OCI-M1 (cell line): ENCODE measurements at regions not wholly inside any gene's neighbourhood (a gene's known extent, or its start where the extent isn't known, plus 50 kb on each side); places are given as distances from the start of the nearest gene placed in this dataset.
"Not testable (repeated sequence)": the region's sequence is repeated elsewhere in the genome, so short reads cannot be mapped to it uniquely, and the experiment has no call there.

Experiments used
- DNase-seq: peaks from one replicate; lab custom pipeline; 2025; lab: John Stamatoyannopoulos, UW

DNA sequence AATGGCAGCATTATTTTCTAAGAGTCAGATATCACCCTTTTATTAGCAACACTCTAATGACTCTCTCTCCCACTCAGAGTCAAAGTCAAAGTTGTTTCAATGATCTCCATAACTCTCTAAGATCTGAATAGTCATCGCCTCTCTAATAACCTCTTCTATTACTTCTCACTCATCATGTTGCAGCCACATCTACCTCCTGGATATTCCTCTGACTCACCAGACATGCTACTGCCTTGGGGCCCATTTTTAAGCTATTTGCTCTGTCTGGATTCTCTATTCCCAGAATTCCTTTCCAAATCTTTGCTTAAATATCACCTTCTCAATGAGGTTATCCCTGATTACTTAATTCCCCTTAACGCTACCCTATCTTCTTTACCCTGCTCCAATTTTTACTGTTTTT is 391.8 kb upstream of the MAGEB16 start:
- no peak for DNase-seq

DNA sequence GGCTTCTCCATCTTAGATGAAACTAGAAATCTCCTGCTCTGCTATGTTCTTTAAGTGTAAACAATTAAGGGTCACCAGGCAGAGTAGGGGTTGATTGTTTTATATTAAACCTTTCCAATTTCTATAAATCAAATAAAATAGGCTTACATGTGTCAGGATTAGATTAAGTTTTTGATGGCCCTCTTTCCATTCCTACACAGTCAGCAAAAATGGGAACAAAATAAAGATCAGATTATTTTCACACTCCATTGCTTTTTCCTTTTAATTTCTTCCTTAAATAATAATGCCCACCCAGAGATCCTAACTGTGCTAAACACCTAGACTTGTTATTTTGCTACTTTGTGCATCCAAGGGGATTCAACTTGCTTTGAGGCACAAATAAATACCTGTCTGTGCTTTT is 381.4 kb upstream of the MAGEB16 start:
- no peak for DNase-seq

DNA sequence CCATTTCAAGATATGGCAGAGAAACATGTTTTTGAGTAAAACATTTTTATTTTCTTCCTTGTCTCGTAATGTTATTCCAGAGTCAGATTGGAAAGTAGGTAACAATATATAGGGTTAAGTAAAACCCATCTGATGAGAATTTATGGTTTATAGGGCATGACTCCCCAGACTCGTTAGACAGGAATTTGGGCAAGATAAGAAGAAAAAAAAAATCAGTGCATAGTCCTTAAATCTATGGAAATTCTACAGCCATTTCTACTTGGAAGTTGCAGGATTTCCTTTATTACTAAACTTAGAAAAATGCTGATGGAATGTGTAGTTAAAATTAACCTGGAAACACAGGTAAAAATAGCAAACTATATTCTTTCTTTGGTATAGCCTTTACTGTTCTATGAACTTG is 366.1 kb upstream of the MAGEB16 start:
- DNase-seq, result no peak

DNA sequence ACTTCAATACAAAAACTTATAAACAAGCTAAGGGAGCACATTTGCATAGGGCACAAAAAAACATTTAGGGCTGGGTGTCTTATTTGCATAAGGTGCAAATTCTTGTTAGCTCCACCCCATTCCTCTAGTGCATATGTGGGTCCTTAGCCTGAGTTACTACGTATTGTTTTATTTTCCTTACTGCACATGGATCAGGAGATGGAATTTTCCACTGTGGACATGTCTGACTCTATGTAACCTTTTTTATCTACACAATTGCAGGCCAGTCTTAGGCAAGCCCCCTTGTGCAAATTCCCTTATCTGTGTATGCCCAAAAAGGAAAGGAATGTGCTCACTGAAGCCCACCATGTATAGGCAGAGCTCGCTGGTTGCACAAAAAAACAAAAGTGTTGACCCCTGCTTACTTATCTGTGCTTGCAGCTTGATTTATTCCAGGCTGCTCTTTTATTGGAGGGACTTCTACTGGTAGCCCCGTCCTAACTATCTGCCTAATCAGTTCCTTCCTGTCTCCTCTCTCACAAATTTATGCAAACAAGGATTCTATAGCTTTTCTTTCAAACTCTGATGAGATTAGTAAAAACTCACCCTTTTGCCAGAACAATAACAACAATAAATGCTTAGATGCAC is 359.0 kb upstream of the MAGEB16 start:
- DNase-seq, result no peak

DNA sequence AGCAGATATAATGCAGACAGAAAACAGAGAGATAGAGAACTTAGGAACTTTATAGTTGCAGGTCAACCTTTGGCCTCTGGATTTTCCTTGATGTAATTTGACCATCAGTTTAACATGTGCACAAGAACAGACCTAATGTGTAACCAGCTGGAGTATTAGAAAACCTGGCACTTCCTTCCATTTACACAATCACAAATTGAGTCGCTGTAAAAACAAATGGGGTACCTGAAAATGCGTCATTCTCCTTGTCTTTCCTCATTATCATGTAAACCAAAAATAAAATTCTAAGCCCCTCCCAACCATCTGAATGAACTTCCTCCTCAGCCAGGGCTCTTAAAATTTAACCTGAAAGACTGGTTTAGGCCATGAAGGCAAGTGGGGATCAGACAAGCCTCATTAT is 358.4 kb upstream of the MAGEB16 start:
- no peak for DNase-seq

DNA sequence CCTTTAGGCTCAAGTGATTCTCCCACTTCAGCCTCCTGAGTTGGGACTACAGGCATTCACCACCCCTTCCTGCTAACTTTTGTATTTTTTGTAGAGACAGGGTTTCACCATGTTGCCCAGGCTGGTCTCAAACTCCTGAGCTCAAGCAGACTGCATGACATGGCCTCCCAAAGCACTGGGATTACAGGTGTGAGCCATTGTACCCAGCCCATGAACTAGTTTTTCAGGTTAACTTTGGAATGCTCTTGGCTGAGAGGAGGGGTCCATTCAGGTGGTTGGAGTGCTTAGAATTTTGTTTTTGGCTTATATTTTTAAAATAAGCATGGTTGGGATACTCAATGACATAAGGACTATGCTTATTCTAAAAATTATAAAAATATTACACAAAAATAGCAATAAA is 355.7 kb upstream of the MAGEB16 start:
- DNase-seq, result no peak

DNA sequence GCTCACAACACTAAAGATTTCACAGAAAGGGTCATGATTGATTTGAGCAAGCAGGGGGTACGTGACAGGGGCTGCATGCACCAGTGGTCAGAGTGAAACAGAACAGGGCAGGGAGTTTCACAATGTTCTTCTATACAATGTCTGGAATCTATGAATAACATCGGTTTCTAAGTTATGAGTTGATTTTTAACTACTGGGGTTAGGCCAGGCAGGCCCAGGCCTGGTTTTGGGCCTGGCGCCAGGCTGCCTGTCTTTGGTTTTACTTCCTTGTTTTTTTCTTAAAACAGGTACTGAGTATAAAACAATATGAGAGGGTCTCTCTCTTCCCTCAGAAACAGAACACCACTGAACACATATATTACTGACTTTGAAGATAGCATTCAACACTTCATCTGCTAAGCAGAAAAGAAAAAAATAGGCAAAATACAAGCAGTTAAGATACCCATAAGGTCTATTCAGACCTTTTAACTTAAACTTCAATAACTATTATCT is 355.0 kb upstream of the MAGEB16 start:
- not testable (repeated sequence) for DNase-seq

DNA sequence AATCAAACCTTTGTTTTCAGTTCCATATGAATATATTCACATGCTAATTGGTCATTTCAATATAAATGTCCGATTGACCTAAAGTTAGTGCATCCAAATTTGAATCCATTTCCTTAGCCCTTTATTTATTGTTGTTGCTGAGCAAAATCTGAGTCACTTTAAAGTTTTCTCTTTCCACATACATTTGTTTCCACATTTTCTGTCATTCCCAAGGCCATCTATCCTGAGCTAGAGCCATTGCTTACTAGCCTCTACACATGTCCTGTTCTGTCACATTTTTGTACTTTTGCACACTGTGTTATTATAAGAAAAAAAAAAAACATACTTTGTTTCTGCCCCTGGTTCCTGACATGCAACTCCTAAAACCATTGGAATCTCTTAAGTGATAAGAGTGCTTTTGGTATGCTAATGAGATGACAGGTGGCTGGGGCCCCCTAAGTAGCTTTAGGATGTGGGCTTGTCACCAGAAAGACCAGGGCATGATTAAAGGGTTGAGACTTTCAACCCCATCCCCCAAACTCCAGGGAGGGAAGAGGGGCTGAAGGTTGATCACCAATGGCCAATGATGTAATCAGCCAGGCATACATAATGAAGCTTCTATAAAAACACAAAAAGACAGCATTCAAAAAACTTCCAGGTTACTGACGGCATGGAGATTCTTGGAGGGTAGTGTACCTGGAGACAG is 353.3 kb upstream of the MAGEB16 start:
- no peak for DNase-seq

DNA sequence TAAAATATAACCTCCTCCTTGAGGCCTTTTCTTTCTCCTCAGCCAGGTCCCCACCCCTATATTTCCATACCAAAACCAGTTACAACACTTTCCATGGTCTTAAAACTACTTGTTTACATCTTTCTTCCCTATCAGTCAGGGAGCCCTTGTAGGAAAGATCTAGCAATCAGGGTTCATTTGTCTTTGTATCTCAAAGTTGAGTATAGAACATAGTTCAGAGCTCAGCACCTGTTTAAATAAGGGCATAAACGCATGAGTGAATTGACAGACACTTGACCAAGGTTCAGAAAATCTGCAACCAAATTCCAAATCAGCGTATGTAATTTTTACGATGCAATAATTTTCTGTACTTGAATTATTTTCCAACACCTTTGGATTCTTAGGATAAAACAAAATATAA is 352.2 kb upstream of the MAGEB16 start:
- no peak for DNase-seq

DNA sequence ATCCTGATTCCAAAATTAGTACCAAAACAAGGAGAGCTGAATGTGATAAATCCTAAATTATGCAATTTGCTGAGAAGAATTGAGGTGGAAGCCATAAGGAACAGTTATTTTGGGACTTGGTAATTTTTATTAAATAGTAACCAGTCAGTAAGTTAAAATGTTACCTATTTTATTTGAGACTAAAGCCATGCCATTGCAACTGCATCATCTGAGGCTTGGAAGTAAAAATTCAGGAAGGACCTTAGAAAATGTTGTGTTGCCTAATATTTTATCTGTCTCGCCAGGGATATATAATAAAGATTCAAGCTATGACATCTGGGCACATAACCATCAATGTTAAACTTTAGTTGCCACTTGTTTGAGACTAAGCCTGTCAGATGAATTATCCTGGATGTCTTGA is 341.3 kb upstream of the MAGEB16 start:
- no peak for DNase-seq

DNA sequence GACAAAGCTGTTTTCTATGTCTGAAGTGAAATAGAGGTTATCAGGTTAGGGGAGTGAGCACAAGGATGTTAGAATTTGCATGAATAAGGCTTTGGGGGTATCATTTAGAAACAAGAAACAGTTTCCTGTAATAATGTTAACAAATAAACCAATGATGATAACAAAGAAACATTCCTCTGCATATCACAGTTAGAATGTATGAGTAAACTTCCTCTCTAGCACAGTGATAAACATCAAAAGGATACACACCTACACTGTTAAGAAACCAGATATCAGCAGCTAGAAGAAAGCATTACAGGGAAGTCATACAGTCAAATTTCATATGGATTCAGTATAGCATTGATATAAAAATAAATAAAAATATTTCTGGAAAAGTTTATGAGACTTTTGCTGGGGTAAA is 340.0 kb upstream of the MAGEB16 start:
- DNase-seq, result no peak

DNA sequence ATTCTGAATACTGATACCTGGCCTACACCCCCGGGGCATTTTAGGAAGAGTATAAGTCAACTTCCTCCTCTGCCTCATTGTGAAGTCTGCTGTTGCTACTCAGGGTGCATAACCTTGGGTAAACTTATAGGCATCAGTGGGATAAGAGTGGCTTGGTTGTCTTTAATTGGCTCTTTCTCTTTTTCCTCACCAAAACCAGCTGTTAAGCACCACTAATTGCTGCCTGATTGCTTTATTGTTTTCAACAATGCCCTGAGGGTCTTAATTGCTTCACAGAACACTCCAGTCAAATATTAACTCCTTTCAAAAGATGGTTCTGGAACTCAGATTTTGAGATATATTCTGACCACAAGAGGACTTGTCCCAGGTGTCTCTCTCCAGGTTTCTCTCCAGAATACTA is 337.0 kb upstream of the MAGEB16 start:
- DNase-seq, result no peak

DNA sequence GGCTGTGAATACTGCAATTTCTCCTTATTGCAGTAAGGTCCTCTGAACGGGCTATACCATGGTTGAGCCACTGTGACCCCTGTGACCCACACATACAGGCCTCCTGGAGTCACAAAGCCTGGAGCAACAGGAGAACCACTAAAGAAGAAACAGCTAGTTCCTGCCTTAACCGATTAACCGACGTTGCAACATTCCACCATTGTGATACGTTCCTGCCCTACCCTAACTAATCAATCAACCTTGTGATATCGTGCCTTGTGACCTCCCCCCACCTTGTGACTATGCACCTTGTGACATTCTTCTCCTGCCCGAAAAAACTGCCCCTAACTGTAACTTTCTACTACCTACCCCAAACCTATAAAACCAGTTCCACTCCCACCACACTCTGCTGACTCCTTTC is 301.5 kb upstream of the MAGEB16 start:
- not testable (repeated sequence) for DNase-seq

DNA sequence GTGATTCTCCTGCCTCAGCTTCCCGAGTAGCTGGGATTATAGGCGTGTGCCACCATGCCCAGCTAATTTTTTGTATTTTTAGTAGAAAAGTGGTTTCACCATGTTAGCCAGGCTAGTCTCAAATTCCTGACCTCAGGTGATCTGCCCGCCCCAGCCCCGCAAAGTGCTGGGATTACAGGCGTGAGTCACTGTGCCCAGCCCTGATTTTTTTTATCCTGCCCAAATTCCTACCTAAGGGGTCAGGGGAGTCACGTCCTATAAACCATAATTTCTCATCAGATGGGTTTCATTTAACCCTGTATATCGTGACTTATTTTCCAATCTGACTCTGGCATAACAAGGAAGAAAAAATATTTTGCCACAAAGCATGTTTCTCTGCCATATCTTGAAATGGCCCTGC is 300.7 kb upstream of the MAGEB16 start:
- DNase-seq, result not testable (repeated sequence)

DNA sequence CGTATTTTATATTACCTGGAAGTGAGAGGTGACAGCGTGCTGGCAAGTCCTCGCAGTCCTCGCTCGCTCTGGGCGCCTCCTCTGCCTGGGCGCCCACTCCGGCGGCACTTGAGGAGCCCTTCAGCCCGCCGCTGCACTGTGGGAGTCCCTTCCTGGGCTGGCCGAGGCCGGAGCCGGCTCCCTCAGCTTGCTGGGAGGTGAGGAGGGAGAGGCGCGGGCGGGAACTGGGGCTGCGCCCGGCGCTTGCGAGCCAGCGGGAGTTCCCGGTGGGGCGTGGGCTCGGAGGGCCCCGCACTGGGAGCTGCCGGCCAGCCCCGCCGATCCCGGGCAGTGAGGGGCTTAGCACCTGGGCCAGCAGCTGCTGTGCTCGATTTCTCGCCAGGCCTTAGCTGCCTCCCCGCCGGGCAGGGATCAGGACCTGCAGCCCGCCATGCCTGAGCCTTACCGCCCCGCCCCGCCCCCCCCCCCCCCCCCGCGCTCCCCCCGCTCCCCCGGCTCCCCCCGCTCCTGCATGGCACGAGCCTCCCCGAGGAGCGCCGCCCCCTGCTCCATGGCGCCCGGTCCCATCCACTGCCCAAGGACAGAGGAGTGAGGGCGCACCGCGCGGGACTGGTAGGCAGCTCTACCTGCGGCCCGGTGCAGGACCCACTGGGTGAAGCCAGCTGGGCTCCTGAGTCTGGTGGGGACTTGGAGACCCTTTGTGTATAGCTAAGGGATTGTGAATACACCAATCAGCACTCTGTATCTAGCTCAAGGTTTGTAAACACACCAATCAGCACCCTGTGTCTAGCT is 298.9 kb upstream of the MAGEB16 start:
- no peak for DNase-seq

DNA sequence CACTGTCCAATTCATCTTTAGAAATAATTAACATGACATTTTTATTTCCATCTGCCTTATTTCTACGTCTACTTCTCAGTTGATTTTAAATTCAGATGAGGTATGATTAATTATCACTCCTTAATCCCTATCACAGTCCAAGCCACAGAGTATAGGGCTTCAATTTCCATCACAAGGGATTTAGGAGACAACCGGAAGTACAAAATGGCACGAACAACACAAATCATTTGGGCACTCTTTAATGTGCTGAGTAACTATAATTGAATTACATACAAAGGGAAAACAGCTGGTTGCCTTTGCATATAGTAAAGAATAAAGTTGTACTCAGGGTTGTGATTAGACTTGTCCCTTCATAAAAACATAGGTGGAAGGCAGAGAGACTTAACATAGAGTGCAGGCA is 290.4 kb upstream of the MAGEB16 start:
- DNase-seq, result no peak

DNA sequence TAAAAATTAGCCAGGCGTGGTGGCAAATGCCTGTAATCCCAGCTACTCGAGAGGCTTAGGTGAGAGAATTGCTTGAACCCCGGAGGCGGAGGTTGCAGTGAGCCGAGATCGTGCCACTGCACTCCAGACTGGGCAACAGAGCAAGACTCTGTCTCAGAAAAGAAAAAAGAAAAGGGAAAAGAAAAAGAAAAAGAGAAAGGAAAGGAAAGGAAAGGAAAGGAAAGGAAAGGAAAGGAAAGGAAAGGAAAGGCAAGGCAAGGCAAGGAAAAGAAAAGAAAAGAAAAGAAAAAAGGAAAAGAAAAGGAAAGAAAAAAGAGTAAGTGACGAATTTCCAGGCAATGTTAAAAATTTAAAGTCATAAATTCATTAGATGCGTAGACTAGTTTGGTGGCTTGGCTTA is 250.1 kb upstream of the MAGEB16 start:
- not testable (repeated sequence) for DNase-seq

DNA sequence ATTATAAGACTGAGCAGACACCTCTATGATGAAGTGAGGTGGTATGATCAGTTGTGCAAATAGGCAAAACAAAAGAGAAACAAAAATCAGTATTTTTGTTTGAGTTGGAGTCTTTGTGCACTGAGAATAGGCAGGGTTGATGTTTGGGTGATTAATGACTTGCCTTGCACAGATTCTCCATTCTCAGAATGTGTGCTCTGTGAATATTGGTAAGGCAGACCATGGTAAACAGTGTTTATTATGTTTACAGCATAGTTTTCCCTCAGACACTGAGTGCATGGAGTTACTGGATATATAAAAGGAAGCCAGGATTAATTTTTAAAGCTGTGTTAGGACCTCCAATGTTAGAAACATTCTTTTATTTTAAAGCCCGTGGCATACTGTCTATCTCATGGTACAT is 240.2 kb upstream of the MAGEB16 start:
- DNase-seq, result no peak

DNA sequence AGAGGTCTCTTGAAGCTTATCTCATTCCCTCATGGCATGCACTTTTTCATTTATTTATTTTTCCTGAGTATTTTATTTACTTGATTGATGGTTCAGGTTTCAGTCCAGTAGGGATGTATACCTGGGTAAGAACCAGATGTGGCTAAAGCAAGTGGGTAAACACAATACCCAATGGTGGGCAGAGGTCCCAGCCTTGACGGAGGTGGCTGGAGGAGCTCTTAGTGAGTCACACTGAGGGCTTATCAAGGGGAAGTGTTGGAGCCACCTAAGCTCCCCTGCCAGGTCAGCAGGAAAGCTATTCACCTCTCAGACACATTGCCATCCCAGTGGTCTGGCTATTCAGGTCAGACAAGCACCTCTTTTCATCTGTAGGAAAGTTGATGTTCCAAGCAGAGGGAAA is 236.2 kb upstream of the MAGEB16 start:
- DNase-seq, result no peak

DNA sequence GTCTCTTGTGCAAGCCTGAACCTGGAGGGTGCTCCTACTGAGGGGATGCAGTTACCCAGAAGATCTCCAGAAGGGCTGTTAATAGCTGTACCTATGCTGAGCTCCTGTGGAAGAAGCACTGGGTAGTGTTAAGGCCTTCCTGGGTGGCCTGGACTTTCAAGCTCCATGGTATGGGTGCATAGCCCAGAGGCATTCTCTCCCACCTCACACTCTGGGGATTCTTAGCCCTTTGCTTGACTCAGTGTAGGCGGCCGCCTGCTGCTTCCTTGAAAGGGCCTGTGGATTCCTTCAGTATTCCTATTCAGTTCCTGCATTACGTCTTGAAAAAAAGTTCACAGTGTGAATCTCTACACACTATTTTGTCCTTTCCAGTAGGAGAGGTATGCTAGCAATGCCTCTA is 235.7 kb upstream of the MAGEB16 start:
- DNase-seq, result no peak

DNA sequence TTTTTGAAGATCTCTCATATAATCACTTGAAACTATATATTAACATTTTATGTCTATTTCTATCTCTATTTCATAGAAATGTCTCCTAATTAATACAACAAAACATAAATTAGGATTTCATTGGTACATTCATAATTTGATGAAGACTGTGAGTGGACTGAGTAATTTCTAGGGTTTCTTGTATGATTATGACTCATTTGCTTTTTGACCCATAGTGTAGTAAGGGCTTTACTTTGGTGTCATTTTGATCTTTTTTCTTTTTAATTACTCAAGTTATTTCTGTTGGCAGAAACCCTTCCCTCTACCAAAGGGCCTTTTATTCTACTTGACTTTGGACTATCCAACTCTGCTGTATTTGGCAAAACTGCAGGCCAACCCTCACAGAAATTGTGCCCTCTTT is 207.9 kb upstream of the MAGEB16 start:
- no peak for DNase-seq

DNA sequence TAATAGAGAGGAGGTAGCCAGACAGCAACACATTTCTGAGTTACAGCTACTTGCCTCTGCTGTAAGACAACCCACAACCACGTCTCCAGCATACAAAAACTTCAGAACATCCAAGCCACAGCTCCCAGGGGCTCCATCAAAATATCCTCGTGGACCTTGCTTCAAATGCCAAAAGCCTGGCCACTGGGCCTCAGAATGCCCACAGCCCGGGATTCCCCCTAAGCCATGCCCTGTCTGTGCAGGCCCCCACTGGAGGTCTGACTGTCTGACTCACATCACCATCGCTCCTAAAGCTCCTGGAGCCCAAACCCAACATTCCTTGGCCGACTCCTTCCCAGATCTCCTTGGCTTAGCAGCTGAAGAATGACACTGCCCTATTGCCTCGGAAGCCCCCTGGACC is 186.6 kb upstream of the MAGEB16 start:
- not testable (repeated sequence) for DNase-seq

DNA sequence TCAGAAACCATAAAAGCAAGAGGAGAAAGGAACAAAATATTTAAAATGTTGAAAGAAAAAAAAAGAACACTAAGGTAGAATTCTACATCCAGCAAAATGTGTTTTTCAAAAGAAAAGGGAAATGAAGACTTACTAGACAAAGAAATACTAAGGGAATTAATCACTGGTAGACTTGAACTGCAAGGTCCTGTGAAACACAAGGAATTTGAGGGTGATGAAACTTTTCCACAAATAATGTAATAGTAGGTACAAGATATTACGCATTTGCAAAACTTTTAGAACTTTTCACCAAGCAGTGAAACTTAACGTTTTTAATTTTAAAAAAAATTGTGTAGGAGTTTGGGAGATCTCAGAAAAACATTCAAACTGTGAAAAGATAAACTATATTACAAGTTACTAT is 180.3 kb upstream of the MAGEB16 start:
- DNase-seq, result no peak
